Right kidney (tissue), 1 donor: ENCODE measurements at regions not wholly inside any gene's neighbourhood (a gene's known extent, or its start where the extent isn't known, plus 50 kb on each side); places are given as distances from the start of the nearest gene placed in this dataset.
A peak's percentile ranks its signal among the peaks of the same experiment; 100 is the strongest.
"Not testable (repeated sequence)": the region's sequence is repeated elsewhere in the genome, so short reads cannot be mapped to it uniquely, and the experiment has no call there.

Experiments
- DNase-seq: peaks from one replicate; pipeline ENCODE4 v3.0.0-alpha.2; 2016

DNA sequence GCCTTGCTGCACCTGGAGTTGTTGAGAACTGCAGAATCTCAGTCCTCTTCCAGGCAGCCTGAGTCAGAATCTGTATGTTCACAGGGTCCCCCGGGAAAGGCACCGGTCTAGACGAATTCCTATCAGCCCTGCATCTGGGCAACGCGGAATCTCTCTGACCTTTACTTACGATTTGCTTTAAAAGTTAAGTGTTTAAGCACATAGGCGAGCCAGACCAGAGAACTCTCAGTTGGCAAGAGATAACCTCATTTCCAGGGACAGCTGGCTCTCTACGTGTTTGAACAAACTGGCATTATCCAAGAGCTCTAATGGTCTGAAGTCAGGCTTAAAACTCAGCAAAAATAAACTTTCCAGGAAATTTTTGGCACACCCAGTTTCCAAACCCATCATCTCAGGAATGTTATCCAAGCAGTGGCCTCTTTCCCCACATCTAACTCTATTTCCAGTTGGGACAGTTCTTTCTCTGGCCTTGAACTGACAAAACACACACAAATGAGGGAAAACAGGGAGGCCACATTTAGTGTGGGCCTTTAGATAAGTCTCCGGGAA, 53.4 kb downstream of the HES1 start:
- DNase-seq: no peak

DNA sequence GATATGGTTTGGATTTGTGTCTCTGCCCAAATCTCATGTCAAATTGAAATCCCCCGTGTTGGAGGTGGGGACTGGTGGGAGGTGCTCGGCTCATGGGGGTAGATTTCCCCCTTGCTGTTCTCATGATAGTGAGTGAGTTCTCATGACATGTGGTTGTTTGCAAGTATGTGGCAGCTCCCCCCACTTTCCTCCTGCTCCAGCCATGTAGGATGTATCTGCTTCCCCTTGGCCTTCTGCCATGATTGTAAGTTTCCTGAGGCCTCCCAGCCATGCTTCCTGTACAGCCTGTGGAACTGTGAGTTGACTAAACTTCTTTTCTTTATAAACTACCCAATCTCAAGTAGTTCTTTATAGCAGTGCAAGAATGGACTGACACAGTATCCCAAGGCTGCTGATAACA, 55.9 kb downstream of the HES1 start:
- not testable (repeated sequence) for DNase-seq

DNA sequence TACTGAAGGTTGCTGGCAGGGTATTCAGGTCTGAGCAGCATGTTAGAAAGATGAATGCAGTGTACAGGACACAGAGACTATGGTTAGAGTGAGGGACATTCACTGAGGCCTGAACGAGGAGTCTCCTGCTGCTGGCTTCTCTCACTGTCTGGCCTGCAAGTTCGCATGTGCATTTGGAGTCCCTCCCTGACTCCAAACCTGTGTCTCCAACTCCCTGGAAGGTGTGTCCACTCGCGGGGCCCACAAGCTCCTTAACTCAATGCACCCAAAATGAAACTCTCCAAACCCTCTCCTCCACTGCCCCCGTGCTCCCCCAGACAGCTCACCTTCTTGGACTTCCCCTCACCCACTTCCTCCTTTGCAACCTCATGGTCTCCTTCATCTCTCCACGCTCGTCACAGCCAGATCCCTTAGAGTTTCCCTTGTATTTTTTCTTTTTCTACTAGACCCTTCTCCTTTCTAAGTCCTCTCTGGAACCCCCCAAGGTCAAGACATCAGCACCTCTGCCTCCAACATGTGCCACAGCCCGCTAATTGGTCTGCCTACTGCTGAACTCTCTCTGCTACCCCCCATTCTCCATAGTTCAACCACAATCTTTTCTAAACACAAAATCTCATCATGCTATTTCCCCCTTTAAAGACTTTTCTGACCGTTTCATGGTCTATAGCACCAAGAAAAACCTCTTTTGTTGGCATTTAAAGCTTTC, 58.3 kb downstream of the HES1 start:
- DNase-seq: no peak

DNA sequence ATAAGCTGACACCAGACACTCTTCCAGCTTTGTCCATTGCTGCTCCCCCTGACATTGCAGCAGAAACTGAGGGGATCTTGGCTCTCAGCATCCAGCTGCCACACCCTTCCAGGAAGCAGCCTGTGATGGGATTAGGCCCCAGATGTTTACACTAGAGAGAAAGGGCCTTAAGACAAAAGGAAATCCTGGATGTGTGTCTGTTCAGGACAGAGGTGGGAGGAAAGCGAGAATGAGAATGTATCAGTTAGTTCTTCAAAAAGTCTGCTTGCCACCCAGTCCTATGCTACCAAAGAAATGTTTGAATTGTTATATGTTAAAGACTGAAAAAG, 58.8 kb downstream of the HES1 start:
- no peak for DNase-seq

DNA sequence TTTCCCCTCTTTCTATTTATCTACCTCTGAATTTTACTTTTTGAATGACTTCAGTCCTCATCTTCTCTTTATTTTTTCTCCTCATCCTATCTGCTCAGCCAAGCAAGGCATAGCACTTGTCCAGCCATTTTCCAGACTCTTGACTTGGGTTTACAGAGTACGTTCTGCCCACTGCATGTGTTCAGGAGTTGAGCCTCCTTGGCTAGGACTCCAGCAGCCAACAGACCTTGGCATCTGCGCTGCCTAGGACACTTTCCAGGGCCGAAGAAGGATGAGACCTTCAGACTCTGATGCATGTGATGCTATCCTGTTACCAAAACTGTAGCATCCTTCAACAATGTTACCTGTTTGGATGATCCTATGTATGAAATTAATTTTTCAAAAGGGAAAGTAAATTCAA, 59.7 kb downstream of the HES1 start:
- no peak for DNase-seq

DNA sequence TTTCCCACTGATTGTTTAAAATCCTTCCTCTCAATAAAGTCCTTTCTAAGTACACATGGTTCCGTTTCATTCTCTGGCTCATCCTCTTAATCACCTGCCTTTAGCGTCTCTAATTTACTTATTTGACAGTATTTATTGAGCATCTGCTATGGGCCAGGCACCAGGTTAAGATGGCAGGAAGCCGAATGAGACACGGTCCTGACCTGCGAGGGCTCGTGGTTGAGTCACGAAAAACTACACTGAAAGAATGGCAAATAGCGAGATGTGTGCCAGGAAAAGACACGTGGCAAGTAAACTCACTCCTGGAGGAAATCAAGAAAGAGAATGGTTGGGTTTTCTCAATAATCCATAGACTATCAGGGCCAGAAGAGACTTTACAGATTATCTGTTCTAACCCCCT, 60.9 kb downstream of the HES1 start:
- no peak for DNase-seq

DNA sequence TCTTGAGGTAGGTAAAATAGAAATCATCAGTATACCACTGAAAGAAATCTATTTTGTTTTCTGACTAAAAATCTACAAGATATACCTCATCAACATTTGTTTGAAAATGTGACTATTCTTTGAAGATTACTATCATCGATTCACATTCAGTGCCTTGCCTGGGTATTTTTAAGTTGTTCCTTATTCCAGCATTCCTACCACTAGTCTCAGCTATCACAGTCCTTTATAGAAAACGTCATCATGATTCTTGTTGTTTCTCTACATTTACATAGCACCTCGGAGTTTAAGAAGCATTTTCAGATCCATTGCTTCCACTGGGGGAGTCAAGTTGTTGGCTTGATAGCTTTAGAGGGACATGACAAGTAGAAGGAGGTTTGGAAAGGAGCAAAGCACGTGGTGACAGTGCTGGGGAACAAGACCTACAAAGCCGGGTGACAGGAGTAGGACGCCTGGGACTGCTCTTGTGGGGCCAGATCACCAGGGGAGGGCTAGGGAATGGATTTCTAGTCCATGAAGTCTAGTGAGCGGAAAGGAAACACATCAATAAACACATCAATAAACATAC, 61.5 kb downstream of the HES1 start:
- no peak for DNase-seq

DNA sequence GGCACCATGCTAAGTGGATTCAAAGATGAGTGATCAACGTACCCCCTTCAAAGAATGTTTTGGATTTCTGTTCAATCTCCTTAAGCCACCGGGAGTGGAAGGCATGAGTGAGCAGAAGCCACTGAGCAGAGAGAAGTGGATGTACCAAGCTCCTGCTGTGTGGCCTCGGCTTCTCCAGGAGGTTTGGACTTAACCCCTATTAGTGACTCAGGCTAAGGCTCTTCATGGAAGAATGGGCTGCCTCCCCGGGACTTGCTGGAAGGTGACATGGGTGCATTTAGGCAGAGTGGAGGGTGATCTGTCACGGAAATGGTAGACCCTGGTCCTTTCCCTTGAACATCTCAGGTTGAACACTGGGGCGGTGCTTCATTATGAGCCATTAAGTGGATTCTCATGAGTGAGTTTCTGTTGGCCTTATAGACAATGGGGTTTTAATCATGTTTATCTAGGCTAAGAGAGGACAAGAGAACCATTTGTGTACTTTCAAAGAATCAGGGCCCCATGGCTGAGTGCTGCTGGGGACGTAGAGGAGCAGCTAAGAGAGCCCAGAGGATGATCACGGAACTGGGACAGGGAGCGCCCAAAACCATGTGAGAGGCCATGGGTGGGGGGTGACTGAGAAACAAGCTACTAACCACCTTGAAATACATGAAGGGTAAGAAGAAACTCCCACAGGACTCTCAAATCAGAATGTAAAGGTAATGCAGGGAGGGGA, 62.2 kb downstream of the HES1 start:
- no peak for DNase-seq

DNA sequence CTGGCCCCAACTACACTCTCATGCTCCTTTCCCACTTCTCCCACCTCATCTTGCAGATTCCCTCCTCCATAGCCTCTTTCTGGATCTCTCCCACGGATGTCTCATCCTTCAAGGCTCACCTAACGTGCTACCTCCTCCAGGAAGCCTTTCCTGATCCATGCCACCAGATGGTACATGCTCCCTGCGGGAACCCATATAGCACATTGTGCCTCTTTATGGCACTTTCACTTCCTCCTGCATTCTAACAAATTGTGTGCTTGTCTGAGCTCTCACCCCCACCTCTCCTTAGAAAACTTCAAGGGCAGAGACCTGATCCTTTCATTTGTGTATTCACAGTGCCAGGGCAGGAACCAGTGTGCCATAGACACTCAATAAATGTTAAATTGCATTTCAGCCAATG, 63.0 kb downstream of the HES1 start:
- no peak for DNase-seq

DNA sequence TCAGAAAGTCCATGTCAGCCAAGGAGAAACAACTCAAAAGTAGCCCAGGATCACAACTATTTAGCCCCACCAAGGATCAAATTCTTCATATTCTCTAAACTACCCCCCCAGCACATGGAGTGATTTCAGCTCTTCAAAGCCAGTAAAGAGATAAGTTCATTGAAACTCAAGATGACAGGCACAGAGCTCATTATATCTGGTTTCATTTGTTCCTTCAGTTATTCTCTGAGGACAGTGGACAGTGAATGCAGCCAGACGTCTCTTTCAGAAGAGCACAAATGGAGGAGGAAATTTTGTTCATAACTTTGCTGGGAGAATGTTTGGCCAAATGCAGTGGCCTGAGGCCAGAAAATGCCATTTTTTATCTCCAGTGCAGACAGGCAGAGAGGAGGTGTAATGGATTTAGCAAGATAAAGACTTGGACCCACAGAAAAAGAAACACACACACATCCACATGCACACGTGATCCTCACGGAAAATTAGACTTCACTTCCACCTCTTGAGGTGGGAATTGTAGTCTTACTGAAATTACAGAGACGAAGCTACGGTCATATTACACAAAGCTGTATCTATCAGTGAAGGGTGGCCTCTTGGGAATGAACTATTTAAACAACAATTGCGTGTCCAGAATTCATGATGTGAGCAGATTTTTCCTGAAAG, 64.6 kb downstream of the HES1 start:
- no peak for DNase-seq

DNA sequence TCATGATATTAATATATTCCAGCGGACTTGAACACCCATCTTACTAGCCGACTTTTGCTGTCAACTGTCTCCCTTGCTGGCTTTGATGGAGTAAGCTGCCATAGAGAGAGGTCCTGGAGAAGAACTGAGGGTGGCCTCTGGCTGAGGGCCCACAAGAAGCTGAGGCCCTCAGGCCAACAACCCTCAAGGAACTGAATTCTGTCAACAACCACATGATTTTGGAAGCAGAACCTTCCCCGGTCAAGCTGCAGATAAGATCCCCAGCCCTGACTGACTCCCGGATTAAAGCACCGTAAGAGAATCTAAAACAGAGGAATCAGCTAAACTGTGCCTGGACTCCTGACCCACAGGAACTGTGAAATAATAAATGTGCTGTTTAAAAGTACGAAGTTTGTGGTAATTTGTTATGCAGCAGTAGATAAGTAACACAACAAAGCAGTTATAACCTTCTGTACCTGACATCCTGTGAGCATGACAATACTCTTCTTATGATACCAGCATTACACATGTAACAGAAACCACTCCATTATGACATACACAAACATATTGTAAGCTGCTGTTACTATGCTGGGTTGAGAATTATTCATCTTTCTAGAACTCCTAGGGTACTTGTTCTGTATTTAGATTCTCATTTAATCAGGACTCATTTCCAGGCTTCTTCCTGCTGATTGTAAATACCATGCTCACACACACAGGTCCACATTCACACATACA, 66.2 kb downstream of the HES1 start:
- no peak for DNase-seq

DNA sequence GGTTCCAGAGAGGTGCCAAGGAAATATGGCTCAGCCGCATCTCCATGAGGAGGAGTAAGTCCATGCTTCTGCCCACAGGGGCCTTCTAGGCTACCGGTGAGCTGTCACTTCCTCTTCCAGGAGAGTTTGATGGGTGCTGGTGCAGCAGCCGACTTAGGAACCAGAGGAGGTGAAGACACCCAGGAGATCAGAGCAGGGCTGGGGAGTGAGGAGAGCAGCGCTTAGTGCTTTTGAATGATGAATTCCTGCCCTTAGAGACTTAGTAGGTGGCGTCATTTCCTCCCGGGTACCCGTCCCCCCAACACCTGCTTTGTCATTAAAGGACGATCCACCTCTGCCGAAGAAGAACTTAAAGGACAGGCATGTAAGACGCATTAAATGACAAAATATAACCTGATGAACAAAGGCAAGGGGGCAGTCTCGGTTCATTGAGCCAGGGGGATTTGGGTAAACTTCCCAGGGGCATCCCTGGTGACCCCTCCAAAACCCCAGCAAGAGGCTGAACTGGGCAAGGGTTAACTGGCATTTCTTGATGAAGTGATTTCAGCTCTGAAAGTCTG, 67.6 kb downstream of the HES1 start:
- DNase-seq: no peak

DNA sequence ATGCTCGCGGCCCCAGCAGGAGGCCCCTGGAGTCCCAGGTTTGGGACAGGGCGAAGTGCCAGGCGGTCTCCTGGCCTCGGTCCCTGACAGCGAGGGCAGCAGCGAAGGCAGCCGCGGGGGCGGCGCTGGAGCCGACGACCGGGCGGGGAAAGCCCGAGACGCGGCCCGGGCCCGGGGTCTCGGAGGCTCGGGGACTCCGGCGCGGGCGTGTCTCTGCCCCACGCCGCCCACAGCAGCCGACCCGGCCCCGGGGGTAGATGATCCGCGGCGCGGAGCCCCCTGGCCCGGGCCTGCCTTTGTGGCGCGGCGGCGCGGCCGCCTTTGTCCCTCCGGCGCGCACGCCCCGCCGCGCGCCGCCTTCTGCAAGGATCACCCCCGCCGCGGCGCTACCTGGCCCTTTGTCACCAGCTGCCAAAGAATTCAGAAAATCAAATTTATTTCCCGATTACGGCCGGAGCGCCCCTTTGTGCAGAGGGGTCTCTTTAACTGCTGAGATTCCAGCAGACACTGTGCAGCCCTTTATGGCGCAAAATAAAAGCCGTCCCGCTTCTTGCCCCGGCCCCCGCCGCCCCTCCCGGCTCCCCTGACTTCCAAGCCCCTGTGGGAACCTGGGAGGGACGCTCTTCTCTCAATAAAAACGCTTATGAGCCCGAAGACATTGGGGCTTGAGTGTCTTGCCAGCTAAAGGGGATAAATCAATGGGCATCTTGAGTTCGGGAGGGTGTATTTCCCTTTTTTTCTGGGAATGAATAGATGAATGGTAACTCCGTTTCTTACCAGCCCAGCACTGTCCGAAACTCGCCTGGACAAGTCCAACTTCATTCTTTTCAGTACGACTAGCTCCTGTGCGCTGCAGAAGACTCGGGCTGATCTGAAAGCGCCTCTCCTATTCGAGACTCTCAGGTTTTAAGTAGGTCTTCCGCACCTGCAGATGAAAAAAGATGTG, 68.4 kb downstream of the HES1 start:
- peak; percentile 79 for DNase-seq

DNA sequence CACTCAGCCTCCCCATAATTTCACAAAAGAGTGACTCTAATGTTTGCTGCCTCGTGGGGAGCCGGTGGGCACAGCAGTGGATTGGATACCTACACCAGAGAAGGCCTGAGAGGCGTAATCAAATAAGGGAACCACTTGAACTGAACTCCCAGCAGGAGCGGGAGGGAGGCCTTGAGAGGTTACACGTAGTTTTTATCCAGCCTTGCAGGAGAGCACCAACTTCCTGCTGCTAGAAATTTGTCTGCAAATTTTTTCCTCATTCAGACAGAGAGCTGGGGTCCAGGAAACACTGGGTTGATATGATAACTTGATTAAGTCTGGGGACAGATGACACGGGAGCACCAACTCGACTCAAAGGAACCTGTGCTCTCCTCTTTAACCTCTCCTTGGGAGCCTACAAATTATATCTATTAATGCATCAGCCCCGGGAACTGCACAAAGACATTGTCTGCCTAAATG, 69.8 kb downstream of the HES1 start:
- peak; percentile 63 for DNase-seq

DNA sequence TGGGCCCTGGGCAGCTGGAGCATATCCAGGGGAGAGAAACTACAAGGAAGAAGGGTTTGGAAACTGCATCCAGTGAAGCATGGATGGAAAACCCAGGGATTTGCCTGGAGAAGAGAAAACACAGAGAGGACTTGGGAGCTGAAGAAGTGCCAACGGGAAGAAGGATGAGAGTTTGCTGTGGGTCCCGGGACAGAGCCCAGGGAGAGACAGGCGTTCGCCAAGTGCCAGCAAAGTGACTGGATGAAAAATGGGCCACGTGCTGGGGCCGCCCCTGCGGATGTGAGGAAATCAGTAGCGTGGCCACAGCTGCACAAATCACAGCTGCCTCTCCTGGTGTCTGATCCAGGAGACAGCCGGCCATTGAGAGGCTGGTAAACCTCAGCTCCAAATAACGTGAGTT, 70.4 kb downstream of the HES1 start:
- DNase-seq: peak; percentile 47

DNA sequence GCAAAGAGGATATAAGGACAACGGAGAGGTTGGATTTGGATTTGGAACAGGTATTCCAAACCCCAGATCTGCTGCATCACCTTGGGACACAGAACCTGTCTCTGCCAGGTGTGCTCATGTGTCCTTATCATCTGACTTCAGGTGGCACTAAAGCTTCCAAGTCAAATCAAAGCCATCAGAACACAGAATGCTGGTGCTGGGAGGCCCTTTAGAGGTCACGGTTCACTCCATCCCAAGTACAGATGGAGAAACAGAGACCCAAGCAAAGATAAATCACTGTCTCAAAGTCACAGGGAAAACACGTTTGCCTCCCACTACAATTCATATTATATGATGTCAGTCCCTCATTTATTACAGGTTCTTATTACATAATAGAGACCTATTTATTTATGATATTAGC, 72.8 kb downstream of the HES1 start:
- DNase-seq: no peak

DNA sequence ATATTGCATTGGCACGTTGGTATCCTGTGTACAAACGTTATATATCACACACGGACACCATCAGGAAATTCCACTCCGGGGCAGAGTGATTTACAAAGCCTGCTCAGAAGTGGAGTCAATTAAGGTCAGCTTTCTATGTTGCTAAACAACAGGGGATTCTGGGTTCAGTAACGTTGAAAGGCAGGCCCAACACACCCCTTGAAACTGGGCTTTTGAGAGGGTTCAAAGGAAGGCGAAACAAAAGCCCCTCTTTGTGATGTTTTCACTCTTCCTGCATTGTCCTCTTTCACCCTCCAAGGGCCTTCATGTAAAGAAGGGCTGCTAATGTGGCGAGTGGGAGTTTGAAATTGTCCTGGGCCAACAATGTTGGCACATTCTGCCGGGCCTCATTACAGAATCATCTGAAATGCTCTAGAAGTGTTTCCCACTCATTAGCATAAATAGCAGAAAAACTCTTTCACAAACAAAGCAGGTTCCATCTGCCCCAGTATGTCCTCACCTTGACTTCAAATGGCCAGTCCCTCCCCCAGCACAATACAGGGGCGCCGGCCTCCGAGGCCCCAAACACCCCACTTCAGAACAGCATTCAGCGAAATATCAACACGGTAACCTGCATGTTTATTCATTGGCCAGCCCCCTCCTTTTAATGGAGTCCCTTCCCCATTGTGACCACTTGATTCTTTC, 76.4 kb downstream of the HES1 start:
- no peak for DNase-seq

DNA sequence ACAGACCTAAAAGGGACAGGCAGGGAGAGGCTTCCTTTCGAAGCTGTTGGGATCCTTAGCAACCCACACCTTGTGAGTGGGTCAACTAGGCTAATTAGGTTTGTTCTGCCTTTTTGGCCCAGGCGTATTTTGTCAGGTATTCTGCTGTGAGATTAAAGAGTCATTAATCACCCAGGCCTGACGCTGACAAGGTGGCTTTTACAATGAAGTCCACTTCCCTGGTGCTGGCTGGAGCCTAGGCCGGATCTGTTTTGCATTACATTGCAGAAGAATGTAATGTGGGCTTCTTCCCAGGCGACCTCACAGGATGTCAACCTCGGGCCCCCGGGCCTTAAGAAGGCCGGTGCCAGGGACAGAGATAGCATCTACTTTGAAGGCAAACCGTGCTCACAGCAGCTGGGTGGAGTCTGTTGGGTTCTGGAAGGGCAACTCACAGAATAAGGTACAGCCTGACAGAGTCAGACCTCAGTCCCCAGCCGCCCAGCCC, 76.9 kb downstream of the HES1 start:
- DNase-seq: no peak

DNA sequence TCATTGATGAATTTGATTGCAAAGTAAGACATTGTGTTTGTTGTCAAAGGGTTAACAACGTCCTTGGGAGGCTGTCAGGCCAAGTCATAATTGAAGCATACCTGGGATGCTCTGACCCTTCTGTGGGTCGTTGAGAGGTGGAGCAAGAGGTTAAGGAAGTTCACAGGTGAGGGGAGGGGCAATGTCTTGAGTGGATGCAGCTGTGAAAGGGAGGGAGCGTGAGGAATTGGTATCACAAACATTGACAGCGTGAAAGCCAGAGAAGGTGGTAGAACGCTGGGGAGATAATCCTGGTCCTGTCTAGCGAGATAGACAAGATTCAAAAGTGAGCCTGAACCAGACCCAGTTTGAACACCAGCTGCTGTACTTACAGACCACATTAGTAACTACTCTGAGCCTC, 79.4 kb downstream of the HES1 start:
- no peak for DNase-seq
